Trophoblast cell (in vitro differentiated cells and primary cell): ENCODE measurements at regions not wholly inside any gene's neighbourhood (a gene's known extent, or its start where the extent isn't known, plus 50 kb on each side); places are given as distances from the start of the nearest gene placed in this dataset.

Experiments
- DNase-seq, 2 donors: peaks; one replicate each; pipeline ENCODE4 v3.0.0-alpha.2; 2016
- H2AFZ ChIP-seq: 2 replicates; pipeline ENCODE4 v1.6.1; 2013; ENCODE audit warnings: low read length, moderate library complexity, mild to moderate bottlenecking; ENCODE audit not compliant: insufficient read depth, poor library complexity
- H2AK5ac ChIP-seq: 2 replicates; pipeline ENCODE4 v1.6.1; 2013; ENCODE audit warnings: mild to moderate bottlenecking, low read length
- H2BK120ac ChIP-seq: 2 replicates; pipeline ENCODE4 v1.6.1; 2013; ENCODE audit warnings: low read length, mild to moderate bottlenecking, moderate library complexity; ENCODE audit not compliant: insufficient read depth, poor library complexity
- H2BK12ac ChIP-seq: 2 replicates; pipeline ENCODE4 v1.6.1; 2013; ENCODE audit warnings: mild to moderate bottlenecking, low read length, moderate library complexity
- H2BK5ac ChIP-seq: 2 replicates; pipeline ENCODE4 v1.6.1; 2013; ENCODE audit warnings: low read length, low read depth, moderate library complexity, mild to moderate bottlenecking; ENCODE audit not compliant: poor library complexity
- H3K14ac ChIP-seq: 2 replicates; pipeline ENCODE4 v1.6.1; 2013; ENCODE audit warnings: mild to moderate bottlenecking, low read length
- H3K18ac ChIP-seq: 2 replicates; pipeline ENCODE4 v1.6.1; 2013; ENCODE audit warnings: mild to moderate bottlenecking, low read length
- H3K23ac ChIP-seq: 2 replicates; pipeline ENCODE4 v1.6.1; 2013; ENCODE audit warnings: low read length
- H3K27ac ChIP-seq: 2 replicates; pipeline ENCODE4 v1.5.1; 2013; ENCODE audit warnings: low read depth, mild to moderate bottlenecking, inconsistent platforms, low read length, moderate library complexity
- H3K27me3 ChIP-seq: 2 replicates; pipeline ENCODE4 v1.6.1; 2013; ENCODE audit warnings: inconsistent platforms, mild to moderate bottlenecking, low read length, moderate library complexity; ENCODE audit not compliant: insufficient read depth
- H3K36me3 ChIP-seq, 2 experiments: 1 replicate in 1 of 2; 2 replicates in 1 of 2; pipeline ENCODE4 v1.6.1; 2013; ENCODE audit warnings: low read length in 2 of 2, mild to moderate bottlenecking in 2 of 2, moderate library complexity in 1 of 2; ENCODE audit not compliant: insufficient read depth in 2 of 2, control insufficient read depth in 1 of 2
- H3K4ac ChIP-seq: 2 replicates; pipeline ENCODE4 v1.6.1; 2013; ENCODE audit warnings: low read depth, mild to moderate bottlenecking, low read length, moderate library complexity
- H3K4me1 ChIP-seq, 2 experiments: 1 replicate in 1 of 2; 2 replicates in 1 of 2; pipeline ENCODE4 v1.6.1; 2013; ENCODE audit warnings: low read length in 2 of 2, mild to moderate bottlenecking in 2 of 2, moderate library complexity in 1 of 2; ENCODE audit not compliant: insufficient read depth in 2 of 2, control insufficient read depth in 1 of 2
- H3K4me2 ChIP-seq: 2 replicates; pipeline ENCODE4 v1.6.1; 2013; ENCODE audit warnings: inconsistent platforms, mild to moderate bottlenecking, low read length, moderate library complexity
- H3K4me3 ChIP-seq: 2 replicates; pipeline ENCODE4 v1.5.1; 2013; ENCODE audit warnings: mild to moderate bottlenecking, low read depth, low read length, inconsistent platforms
- H3K79me1 ChIP-seq: one replicate; pipeline ENCODE4 v1.6.1; 2013; ENCODE audit warnings: low read length
- H3K79me2 ChIP-seq: 2 replicates; pipeline ENCODE4 v1.6.1; 2013; ENCODE audit warnings: low read length, mild to moderate bottlenecking; ENCODE audit not compliant: control insufficient read depth, insufficient read depth, poor library complexity
- H3K9ac ChIP-seq: 2 replicates; pipeline ENCODE4 v1.6.1; 2013; ENCODE audit warnings: mild to moderate bottlenecking, low read length
- H3K9me3 ChIP-seq: 2 replicates; pipeline ENCODE4 v1.6.1; 2013; ENCODE audit warnings: low read depth, mild to moderate bottlenecking, control low read depth, inconsistent platforms, low read length; ENCODE audit not compliant: insufficient read depth
- H4K12ac ChIP-seq: 2 replicates; pipeline ENCODE4 v1.6.1; 2013; ENCODE audit warnings: low read depth, mild to moderate bottlenecking, low read length, moderate library complexity
- H4K8ac ChIP-seq: 2 replicates; pipeline ENCODE4 v1.6.1; 2013; ENCODE audit warnings: low read depth, mild to moderate bottlenecking, low read length, moderate library complexity
- H4K91ac ChIP-seq: one replicate; pipeline ENCODE4 v1.6.1; 2013; ENCODE audit warnings: low read depth, mild to moderate bottlenecking, low read length, moderate library complexity
- WGBS: extraction: QIAGEN DNeasy Blood & Tissue Kit; methylation state at CpG from one replicate; pipeline ENCODE4 v1.1.7; 2013; ENCODE audit warnings: missing lambda C conversion rate; ENCODE audit not compliant: insufficient read length, insufficient coverage; ENCODE audit errors: extremely low coverage; 5-methylcytosine and 5-hydroxymethylcytosine counted together

DNA sequence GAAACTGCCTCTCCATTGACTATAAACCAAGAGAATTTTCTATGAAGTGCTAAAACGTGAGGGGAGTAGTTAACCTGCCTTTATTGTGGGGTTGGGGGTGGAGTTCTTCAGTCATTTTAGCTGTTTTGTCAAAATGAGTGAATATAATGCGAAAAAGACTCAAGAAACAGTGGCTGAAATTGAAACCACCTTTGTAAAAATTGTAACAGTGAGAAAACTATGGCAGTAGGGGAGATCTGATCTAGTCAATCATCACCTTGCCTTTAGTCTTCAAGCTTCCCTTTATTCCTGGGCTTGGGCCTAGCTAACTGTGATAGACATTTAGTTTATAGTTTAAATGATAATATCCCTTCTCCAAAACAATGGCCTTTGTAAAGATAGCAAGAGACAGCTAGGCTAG, 1927.3 kb downstream of the STIM2 start:
- H3K4ac ChIP-seq: no peak overlapping the region
- no peak overlapping the region for H3K27ac ChIP-seq
- H4K12ac ChIP-seq: no peak overlapping the region
- no peak overlapping the region for H2BK120ac ChIP-seq
- H3K23ac ChIP-seq: no peak overlapping the region
- no peak overlapping the region for H2BK5ac ChIP-seq
- H4K91ac ChIP-seq: no peak overlapping the region
- no peak overlapping the region for H3K14ac ChIP-seq
- no peaks in the 10 kb centered on the region for H3K27me3 ChIP-seq
- no peak for DNase-seq
- no peak overlapping the region for H2BK12ac ChIP-seq
- H3K9ac ChIP-seq: no peak overlapping the region
- H2AFZ ChIP-seq: no peak overlapping the region
- H3K79me2 ChIP-seq: no peaks in the 10 kb centered on the region
- no peak overlapping the region for H3K18ac ChIP-seq
- no peaks in the 10 kb centered on the region for H3K79me1 ChIP-seq
- H3K36me3 ChIP-seq: no peaks in the 10 kb centered on the region
- H4K8ac ChIP-seq: no peak overlapping the region
- WGBS: no CpG with 5 or more reads among the region's 2 CpGs
- H2AK5ac ChIP-seq: no peak overlapping the region
- no peak overlapping the region for H3K4me2 ChIP-seq
- no peaks in the 10 kb centered on the region for H3K4me1 ChIP-seq
- H3K4me3 ChIP-seq: no peak overlapping the region
- peaks cover 3% of the 10 kb centered on the region for H3K9me3 ChIP-seq

DNA sequence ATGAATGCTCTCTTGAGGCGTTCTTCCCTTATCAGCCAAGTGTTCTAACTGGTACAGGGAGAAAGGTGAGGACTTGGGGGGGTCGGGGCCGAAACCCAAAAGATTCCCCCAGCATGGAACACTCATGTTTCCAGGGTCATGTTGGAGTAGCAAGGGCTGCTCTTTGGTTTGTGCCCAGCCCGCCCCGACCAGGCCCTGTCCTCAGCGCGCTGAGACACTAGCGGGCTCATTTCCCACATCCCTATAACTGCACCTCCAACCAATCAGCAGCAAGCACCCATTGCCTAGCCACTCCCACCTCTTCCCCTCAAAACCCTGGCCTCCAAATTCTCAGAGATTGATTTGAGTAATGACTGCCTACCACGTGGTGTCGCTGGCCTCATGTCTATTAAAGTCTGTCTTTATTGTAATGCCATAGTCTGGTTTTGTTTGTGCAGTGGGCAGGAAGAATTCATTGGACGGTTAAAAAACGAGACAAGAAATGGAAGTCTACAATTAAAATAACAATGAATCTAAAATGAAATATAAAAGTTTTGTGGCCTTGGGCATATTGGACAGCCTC, 1928.4 kb downstream of the STIM2 start:
- no peak overlapping the region for H3K27ac ChIP-seq
- no peak overlapping the region for H3K9ac ChIP-seq
- no peak overlapping the region for H3K4ac ChIP-seq
- no peak overlapping the region for H4K91ac ChIP-seq
- no peak for DNase-seq
- H2BK120ac ChIP-seq: no peak overlapping the region
- no CpG with 5 or more reads among the region's 12 CpGs for WGBS
- no peak overlapping the region for H4K12ac ChIP-seq
- no peak overlapping the region for H2AK5ac ChIP-seq
- H3K4me1 ChIP-seq: no peaks in the 10 kb centered on the region
- no peaks in the 10 kb centered on the region for H3K27me3 ChIP-seq
- H2BK5ac ChIP-seq: no peak overlapping the region
- no peak overlapping the region for H3K4me3 ChIP-seq
- no peak overlapping the region for H3K18ac ChIP-seq
- no peaks in the 10 kb centered on the region for H3K36me3 ChIP-seq
- H3K23ac ChIP-seq: no peak overlapping the region
- no peak overlapping the region for H2BK12ac ChIP-seq
- H2AFZ ChIP-seq: no peak overlapping the region
- peaks cover 3% of the 10 kb centered on the region for H3K9me3 ChIP-seq
- no peak overlapping the region for H4K8ac ChIP-seq
- H3K79me1 ChIP-seq: no peaks in the 10 kb centered on the region
- H3K4me2 ChIP-seq: no peak overlapping the region
- no peak overlapping the region for H3K14ac ChIP-seq
- no peaks in the 10 kb centered on the region for H3K79me2 ChIP-seq

DNA sequence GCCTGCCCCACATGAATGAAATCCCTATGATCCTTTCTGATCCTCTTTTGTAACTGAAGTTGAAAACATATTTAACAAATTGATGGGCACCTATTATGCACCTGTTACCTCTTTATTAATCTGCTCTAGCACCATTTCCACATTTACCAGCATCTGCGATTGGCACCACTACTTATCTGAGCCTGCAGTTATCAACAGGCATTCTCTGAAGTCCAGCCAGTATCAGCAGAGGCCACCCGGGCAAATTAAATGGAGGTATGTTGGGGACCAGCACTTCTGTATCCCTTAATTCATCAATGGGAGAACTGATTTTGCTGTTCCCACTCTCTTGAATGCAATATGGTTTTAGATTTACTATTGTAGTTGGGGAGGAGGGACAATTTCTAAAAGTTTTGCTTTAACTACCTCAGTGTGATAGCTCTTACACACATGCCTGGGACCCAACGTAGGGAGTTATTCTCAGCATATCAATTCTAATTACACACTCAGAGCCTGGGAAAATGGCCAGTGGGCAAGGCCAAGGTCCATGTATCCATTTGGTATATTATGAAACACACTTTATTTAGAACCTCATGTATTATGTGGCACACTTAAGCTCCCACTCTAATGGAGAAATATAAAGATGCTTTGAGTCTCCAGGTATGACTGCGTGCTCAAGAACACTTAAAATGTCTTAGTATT, 1927.1 kb upstream of the PCDH7 start:
- Histone ChIP-seq H3K14ac (no peak overlapping the region), H4K91ac (no peak overlapping the region), H3K4me2 (no peak overlapping the region), H3K4me3 (no peak overlapping the region), H3K4me1 (no peaks in the 10 kb centered on the region), H2BK120ac (no peak overlapping the region), H3K27ac (no peak overlapping the region), H3K79me2 (no peaks in the 10 kb centered on the region), H3K36me3 (no peaks in the 10 kb centered on the region), H2AFZ (no peak overlapping the region), H3K79me1 (no peaks in the 10 kb centered on the region), H4K8ac (no peak overlapping the region), H2BK5ac (no peak overlapping the region), H2BK12ac (no peak overlapping the region), H3K18ac (no peak overlapping the region), H2AK5ac (no peak overlapping the region), H3K23ac (no peak overlapping the region), H4K12ac (no peak overlapping the region), H3K9me3 (peaks cover 5% of the 10 kb centered on the region), H3K27me3 (no peaks in the 10 kb centered on the region), H3K4ac (no peak overlapping the region), H3K9ac (no peak overlapping the region)
- no CpG with 5 or more reads among the region's 4 CpGs for WGBS
- no peak for DNase-seq

DNA sequence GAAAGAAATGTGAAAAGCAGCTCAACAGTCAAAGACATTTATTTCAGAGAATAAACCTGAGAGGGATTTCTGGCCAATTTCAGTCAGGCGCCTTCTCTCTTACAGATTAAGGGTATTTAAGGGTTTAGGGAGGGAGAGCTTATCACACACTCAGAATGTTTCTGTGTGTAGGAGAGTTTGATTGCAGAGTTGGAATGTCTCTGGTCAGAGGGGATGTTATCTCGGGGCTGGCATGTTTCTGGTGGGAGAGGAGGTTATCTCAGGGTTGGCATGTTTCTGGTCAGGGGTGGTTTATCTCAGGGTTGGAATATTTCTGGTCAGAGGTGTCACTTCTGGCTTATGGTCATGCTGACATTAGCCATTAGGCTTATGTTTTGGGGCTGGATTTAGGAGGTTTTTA, 1920.5 kb upstream of the PCDH7 start:
- Histone ChIP-seq H3K23ac (no peak overlapping the region), H3K36me3 (no peaks in the 10 kb centered on the region), H4K91ac (no peak overlapping the region), H3K27ac (no peak overlapping the region), H2BK120ac (no peak overlapping the region), H2BK12ac (no peak overlapping the region), H3K79me1 (no peaks in the 10 kb centered on the region), H2AFZ (no peak overlapping the region), H3K27me3 (no peaks in the 10 kb centered on the region), H3K9me3 (no peaks in the 10 kb centered on the region), H3K4me3 (no peak overlapping the region), H3K14ac (no peak overlapping the region), H3K9ac (no peak overlapping the region), H4K12ac (no peak overlapping the region), H3K4me1 (no peaks in the 10 kb centered on the region), H3K18ac (no peak overlapping the region), H4K8ac (no peak overlapping the region), H2AK5ac (no peak overlapping the region), H3K4ac (no peak overlapping the region), H3K4me2 (no peak overlapping the region), H2BK5ac (no peak overlapping the region), H3K79me2 (no peaks in the 10 kb centered on the region)
- DNase-seq: no peak
- WGBS: no CpG with 5 or more reads among the region's 2 CpGs
